Ishikawa (cell line): ENCODE measurements at regions not wholly inside any gene's neighbourhood (a gene's known extent, or its start where the extent isn't known, plus 50 kb on each side); places are given as distances from the start of the nearest gene placed in this dataset.

Source experiments
- CEBPB ChIP-seq: IDR thresholded peaks from 2 replicates; pipeline ENCODE4 v1.6.1; 2012
- CREB1 ChIP-seq: IDR thresholded peaks from 2 replicates; pipeline ENCODE4 v1.6.1; 2012; ENCODE audit warnings: low read depth
- EGR1 ChIP-seq: IDR thresholded peaks from 2 replicates; pipeline ENCODE4 v1.6.1; 2012
- EP300 ChIP-seq: IDR thresholded peaks from 2 replicates; pipeline ENCODE4 v1.6.1; 2012; ENCODE audit warnings: borderline replicate concordance
- MAX ChIP-seq: IDR thresholded peaks from 2 replicates; pipeline ENCODE4 v1.6.1; 2012
- RAD21 ChIP-seq: IDR thresholded peaks from 2 replicates; pipeline ENCODE4 v1.6.1; 2012; ENCODE audit warnings: low read depth
- REST ChIP-seq: IDR thresholded peaks from 2 replicates; pipeline ENCODE4 v1.6.1; 2012; ENCODE audit warnings: low read depth, mild to moderate bottlenecking
- TAF1 ChIP-seq: IDR thresholded peaks from 2 replicates; pipeline ENCODE4 v1.6.1; 2012; ENCODE audit warnings: low read depth, mild to moderate bottlenecking
- TCF12 ChIP-seq: IDR thresholded peaks from 2 replicates; pipeline ENCODE4 v1.6.1; 2012; ENCODE audit warnings: low read depth
- TEAD4 ChIP-seq: IDR thresholded peaks from 2 replicates; pipeline ENCODE4 v1.6.1; 2012
- YY1 ChIP-seq: IDR thresholded peaks from 2 replicates; pipeline ENCODE4 v1.6.1; 2012; ENCODE audit warnings: low read depth

- TF ChIP-seq EP300 (no peak), RAD21 (no peak), MAX (no peak), REST (no peak), CEBPB (no peak), YY1 (no peak), TAF1 (no peak), CREB1 (no peak), EGR1 (no peak), TEAD4 (no peak), TCF12 (no peak)
Measured at GRCh38 chr7:20012100-20012499, 205.1 kb downstream of the MACC1 start.
